ENCODE measurements at regions not wholly inside any gene's neighbourhood (a gene's known extent, or its start where the extent isn't known, plus 50 kb on each side); places are given as distances from the start of the nearest gene placed in this dataset.

DNA sequence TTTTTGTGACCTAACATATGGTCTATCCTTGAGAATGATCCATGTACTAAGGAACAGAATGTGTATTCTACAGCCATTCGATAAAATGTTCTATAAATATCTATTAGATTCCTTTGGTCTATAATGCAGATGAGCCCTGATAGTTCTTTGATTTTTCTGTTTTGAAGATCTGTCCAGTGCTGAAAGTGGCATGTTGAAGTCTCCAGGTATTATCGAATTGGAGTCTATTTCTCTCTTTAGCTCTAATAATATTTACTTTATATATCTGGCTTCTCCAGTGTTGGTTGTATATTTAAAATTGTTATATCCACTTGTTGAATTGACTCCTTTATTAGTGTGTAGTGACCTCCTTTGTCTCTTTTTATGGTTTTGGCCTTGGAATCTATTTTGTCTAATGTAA is 377.9 kb downstream of the ARL6IP6 start:
- no peak for DNase-seq

GRCh38 chr2:153091344-153091743 is 372.9 kb downstream of the ARL6IP6 start:
- DNase-seq: no peak

DNA sequence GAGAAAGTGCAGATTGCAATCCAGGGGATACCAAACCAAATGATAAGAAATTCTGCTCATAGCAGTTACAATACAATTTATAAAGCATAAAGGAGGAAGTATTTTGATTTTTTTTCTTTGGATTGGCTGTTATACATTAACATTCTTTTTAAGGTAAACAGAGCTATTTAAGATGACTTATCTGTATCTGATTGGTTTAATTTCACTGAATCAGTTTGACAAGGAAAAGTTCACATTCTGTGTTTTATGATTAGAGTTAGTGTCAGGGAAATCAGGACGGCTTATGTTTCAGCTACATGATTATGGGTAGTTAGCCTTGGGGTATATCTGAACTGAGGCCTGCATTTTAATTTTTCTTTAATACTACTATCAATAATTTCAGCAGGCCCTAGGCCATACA is 360.9 kb downstream of the ARL6IP6 start:
- DNase-seq: no peak

GRCh38 chr2:153077311-153077710 is 358.9 kb downstream of the ARL6IP6 start:
- DNase-seq: no peak

DNA sequence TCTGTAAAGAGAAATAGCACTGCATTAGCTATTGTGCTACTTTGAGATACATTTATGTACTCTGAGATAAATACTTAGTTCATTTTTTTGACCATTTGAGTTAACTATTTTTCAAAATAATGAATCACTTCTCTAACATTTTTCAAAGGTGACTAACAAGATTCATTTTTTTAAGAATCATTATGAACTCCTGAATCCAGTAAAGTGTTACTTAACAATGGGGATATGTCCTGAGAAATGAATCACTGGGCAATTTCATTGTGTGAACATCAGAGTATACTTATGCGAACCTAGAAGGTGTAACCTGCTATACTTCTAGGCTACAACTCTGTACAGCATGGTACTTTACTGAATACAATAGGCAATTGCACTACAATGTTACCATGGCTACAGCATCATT is 355.8 kb downstream of the ARL6IP6 start:
- DNase-seq: no peak

DNA sequence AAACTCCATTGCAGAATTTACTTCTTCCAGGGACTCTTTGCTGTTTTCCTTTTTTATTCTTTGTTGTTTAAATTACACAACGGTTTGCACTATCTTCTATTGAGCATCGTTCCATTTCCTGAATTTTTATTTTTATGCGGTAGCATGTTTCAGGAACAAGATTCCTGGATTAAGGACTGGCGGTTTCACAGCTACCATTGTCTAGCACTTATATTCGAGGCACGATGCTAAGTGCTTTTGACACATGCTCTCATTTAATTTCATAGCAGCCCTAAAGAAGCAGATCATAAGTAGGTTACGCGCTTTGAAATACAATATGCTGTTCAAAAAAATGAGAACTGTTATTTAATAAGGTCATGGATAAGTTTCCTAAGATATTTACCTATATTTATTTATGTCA is 354.4 kb downstream of the ARL6IP6 start:
- no peak for DNase-seq

DNA sequence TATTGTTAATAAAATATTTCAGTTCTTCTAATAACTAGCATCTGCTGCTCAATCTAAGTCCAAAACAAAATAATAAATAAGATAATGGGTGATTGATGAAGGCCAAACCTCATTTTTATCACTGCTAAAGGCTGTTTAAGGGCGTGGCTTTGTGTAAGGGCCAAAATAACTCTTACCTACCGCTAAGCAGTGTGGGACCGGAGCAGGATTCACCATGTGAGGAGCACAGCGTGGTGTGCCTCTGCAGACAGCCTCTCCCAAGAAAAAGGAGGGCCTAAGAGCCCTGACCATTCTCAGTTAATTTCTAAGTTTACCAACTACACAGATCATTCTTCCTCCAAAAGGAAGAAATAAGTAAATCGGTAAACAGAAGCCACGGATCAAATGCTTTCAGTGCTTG is 353.7 kb downstream of the ARL6IP6 start:
- DNase-seq: no peak

DNA sequence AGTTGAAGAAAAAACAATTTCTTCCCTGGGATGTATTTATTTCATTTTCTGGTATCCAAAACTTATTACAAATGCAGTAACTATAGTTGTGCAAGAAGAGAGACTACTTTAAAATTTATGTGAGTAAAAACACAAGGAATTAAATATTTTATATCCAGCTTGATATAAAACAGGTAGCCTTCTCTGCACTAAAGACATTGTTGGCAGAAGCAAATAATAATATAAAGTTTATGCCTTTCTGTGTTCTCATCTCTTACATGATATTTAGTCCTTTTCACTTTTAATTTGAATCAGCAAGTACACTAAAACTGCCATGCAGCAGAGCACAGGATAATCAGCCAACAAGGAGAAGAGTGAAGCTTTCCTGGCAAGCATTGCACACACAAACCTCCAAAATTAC is 352.7 kb downstream of the ARL6IP6 start:
- no peak for DNase-seq

- no peak for DNase-seq
Measured at GRCh38 chr2:153068915-153069314, 350.5 kb downstream of the ARL6IP6 start.

DNA sequence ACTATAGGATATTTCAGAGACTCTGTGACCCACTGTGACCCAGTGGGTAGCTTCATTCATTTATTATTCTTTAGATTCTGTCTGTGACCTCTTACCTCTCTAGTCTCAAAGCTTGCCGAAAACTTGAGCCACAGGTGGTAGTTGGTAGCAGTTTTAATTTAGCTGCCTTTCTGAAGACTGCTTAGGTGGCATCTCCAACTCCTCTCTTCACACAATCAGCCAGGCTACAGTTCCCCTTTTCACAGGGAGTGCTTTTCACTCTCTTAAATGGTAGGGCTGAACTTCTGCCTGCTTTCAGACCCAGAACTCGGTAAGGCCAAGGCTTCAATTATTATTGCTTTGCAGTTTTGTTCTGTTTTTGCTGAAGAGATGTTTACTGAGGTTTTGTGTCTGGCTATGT is 349.6 kb downstream of the ARL6IP6 start:
- DNase-seq: no peak

- DNase-seq: no peak
Measured at GRCh38 chr2:153059338-153060052, 341.1 kb downstream of the ARL6IP6 start.

DNA sequence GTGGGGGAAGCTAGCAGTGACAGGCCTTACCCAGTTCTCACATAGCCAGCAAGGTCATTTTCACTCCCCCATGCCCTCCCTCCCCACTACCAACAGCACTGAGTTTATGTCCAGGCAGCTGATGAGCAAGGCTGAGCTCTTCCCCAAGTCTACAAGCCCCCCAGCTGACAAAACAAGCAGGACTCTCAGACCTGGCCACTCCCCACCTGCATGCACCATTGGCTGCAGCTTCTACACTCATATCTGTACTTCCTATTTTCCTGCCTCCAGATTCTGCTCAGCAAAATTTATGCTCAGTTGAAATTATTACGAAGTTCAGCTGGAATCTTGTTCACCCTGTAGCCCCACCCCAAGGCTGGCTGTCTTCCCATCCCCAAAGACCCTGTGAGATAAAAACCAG is 339.3 kb downstream of the ARL6IP6 start:
- DNase-seq: no peak

DNA sequence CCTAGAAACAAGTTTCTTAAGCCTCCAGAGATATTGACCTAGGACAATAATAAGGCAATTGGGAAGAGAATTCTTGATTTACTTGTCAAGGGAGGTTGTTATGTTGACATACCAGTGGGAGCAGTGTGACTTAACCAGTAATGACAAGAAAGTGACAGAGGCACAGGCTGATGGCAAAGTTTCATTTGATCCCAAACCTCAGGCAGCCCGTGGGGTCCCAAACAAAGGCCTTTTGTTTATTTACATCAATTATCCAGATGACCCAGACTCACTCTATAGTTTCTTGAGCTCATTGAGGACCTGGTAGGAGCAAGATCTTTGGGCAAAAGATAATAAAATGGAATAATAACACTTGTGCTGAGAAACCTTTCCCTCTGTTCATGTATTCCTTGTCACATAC is 336.8 kb downstream of the ARL6IP6 start:
- DNase-seq: no peak

DNA sequence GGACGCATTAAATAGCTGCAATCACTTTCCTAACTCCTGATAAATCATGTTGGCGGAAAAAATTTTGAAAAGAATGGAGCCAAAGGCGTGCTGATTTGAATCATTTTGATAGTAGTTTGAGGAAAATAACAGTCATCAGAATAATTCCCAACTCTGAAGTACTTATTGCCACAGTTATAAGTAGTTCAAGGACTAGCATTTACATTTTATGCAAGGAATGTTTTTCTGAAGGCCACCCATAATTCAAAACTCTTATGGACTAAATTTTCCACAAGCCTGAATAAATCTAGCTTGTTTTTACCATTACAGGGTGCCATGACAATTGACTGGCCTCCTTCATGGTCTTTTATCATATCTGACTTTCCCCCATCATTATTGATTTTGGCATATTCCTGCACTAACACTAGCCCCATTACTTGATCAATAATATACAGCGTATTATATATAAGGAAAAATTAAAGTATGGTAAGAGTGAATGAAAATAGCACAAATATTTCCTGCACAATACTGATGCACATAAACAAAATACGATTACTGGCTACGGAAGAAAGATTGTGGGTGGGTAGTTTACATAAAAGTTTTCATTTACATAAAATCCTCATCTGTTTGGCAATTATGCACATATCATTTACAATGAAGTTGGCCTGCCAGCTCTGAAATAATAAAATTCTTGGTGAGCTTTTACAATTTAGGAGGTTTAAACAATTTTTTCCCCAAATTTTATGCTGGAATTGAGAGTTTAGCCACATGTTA is 334.6 kb downstream of the ARL6IP6 start:
- no peak for DNase-seq

- no peak for DNase-seq
Measured at GRCh38 chr2:153047220-153047619, 328.8 kb downstream of the ARL6IP6 start.

GRCh38 chr2:153043385-153043784 is 325.0 kb downstream of the ARL6IP6 start:
- no peak for DNase-seq

- no peak for DNase-seq
Measured at GRCh38 chr2:153028626-153029025, 310.2 kb downstream of the ARL6IP6 start.

GRCh38 chr2:153027533-153027932 is 309.1 kb downstream of the ARL6IP6 start:
- no peak for DNase-seq

DNA sequence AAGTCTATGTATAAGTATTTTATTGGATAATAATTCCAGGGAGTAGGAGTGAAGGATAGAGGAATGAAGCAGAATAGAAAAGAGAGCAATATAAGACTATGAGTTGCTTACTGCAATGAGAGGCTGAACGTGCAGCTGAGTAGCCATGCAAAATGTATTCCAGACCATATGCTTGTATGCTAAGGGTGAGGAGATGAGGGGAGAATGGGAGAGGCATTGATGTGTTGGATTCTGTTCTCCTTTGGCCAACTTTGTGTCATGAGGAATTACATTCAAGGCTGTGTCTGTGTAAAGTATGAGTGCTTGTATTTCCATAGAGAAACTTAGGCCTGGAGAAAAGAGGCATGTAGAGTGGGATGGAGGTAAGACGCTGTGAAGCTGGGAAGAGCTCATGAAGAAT is 301.8 kb downstream of the ARL6IP6 start:
- no peak for DNase-seq

GRCh38 chr2:153005071-153005730 is 286.8 kb downstream of the ARL6IP6 start:
- no peak for DNase-seq

DNA sequence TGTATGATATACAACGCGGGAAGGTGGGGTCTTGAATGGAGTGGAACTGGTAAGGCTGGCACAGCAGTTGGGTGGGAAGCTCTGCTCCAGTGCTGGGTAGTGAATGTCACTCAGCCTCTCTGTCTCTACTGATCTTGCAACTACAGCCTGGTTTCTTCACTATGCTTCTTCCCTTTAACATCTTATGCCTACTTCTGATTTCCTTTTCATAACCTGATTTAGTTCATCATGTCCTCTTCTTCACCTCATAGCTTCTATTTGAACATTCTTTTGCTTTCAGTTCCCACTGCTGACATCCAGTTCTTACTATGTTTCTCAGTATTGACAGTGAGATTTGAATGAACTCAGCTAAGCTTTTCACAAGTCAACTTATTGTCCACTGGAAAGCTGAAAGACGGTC is 286.2 kb downstream of the ARL6IP6 start:
- DNase-seq: no peak

DNA sequence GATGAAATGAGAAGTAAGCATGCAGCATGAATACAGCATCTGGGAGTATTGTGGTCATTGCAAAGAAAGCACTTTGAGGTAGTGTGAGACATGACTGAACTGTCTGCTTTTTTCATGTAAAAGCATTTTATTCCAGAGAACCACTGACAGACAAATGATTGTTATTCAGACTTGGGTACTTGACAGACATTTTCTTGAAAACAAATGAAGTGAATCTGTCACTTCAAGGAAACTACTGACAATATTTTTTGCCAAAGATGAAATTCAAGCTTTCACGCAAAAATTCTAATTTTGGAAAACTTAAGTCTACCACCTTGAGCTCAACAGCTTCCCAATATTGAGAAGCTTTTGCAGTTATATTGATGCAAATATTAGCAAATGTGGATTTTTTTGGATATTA is 255.7 kb downstream of the ARL6IP6 start:
- no peak for DNase-seq

GRCh38 chr2:152971685-152972084 is 253.3 kb downstream of the ARL6IP6 start:
- no peak for DNase-seq

GRCh38 chr2:152962446-152962845 is 244.0 kb downstream of the ARL6IP6 start:
- no peak for DNase-seq

All from stimulated activated CD4-positive, alpha-beta T cell treated with anti-CD3 and anti-CD28 coated beads, Interleukin-2, amount 100 ng/mL, for 48 hours (primary cell).